Effector memory CD4-positive, alpha-beta T cell (primary cell): ENCODE measurements at regions not wholly inside any gene's neighbourhood (a gene's known extent, or its start where the extent isn't known, plus 50 kb on each side); places are given as distances from the start of the nearest gene placed in this dataset.
"Not testable (repeated sequence)": the region's sequence is repeated elsewhere in the genome, so short reads cannot be mapped to it uniquely, and the experiment has no call there.

ENCODE experiments used
- DNase-seq, 3 donors: peaks; one replicate each; pipeline ENCODE4 v3.0.0-alpha.2; 2020
- H3K27ac ChIP-seq: 2 replicates; pipeline ENCODE4 v1.7.0; 2013; ENCODE audit warnings: mild to moderate bottlenecking, low read length, moderate library complexity; ENCODE audit not compliant: insufficient read depth, poor library complexity, severe bottlenecking
- H3K27me3 ChIP-seq: replicated peaks from 2 replicates; pipeline ENCODE4 v1.7.0; 2013; ENCODE audit warnings: mild to moderate bottlenecking, low read length; ENCODE audit not compliant: insufficient read depth, control insufficient read depth, poor library complexity, severe bottlenecking
- H3K36me3 ChIP-seq: 2 replicates; pipeline ENCODE4 v1.7.0; 2013; ENCODE audit warnings: mild to moderate bottlenecking, low read length, moderate library complexity; ENCODE audit not compliant: control insufficient read depth, insufficient read depth
- H3K4me1 ChIP-seq: 2 replicates; pipeline ENCODE4 v1.7.0; 2013; ENCODE audit warnings: low read length, mild to moderate bottlenecking; ENCODE audit not compliant: control insufficient read depth, insufficient read depth, poor library complexity, severe bottlenecking
- H3K4me3 ChIP-seq: 2 replicates; pipeline ENCODE4 v1.7.0; 2013; ENCODE audit warnings: low read length, low read depth, mild to moderate bottlenecking; ENCODE audit not compliant: insufficient read depth, poor library complexity, severe bottlenecking
- H3K9me3 ChIP-seq: 2 replicates; pipeline ENCODE4 v1.7.0; 2013; ENCODE audit warnings: mild to moderate bottlenecking, low read length, moderate library complexity; ENCODE audit not compliant: control insufficient read depth

DNA sequence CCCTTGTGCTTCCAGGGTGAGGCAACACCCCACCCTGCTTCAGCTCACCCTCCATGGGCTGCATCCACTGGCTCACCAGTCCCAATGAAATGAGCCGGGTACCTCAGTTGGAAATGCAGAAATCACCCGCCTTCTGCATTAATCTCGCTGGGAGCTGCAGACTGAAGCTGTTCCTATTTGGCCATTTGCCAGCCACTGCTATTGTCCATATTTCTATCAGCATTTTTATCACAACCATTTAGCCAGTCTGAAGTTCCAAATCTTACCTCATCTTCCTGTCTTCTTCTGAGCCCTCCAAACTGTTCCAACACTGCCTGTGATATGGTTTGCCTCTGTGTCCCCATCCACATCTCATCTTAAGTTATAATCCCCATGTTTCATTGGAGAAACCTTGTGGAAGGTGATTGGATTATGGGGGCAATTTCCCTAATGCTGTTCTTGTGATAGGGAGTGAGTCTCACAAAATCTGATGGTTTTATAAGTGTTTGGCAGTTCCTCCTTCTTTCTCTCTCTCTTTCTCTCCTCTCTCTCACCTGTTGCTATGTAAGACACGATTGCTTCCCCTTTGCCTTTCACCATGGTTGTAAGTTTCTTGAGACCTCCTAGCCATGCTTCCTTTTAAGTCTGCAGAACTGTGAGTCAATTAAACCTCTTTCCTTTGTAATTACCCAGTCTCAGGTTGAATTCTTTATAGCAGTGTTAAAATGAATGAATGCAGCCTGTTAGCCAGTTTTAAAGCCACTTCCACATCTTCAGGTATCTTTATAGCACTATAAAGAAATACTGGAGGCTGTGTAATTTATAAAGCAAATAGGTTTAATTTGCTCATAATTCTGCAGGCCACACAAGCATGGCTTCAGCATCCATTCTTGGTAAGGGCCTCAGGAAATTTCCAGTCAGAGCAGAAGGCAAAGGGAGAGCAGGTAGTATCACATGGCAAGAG is 203.5 kb downstream of the FCRL5 start:
- no peaks in the 10 kb centered on the region for H3K9me3 ChIP-seq
- no peaks in the 10 kb centered on the region for H3K36me3 ChIP-seq
- H3K4me1 ChIP-seq, result no peaks in the 10 kb centered on the region
- H3K27me3 ChIP-seq, result no peaks in the 10 kb centered on the region
- H3K4me3 ChIP-seq, result no peak overlapping the region
- H3K27ac ChIP-seq, result no peak overlapping the region
- DNase-seq, result no peak

DNA sequence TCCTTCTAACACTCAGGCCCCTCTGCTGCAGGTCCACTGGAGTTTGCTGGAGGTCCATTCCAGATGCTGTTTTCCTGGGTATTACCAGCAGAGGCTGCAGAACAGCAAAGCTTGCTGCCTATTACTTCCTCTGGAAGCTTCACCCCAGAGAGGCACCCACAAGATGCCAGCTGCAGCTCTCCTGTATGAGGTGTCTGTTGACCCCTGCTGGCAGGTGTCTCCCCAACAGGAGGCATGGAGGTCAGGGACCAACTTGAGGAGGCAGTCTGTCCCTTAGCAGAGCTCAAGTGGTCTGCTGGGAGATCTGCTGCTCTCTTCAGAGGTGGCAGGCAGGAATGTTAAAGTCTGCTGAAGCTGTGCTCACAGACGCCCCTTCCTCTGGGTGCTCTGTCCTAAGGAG is 204.8 kb downstream of the FCRL5 start:
- Histone ChIP-seq H3K4me3 (no peak overlapping the region), H3K36me3 (no peaks in the 10 kb centered on the region), H3K9me3 (no peaks in the 10 kb centered on the region), H3K27ac (no peak overlapping the region), H3K4me1 (no peaks in the 10 kb centered on the region), H3K27me3 (no peaks in the 10 kb centered on the region)
- DNase-seq, result no peak

DNA sequence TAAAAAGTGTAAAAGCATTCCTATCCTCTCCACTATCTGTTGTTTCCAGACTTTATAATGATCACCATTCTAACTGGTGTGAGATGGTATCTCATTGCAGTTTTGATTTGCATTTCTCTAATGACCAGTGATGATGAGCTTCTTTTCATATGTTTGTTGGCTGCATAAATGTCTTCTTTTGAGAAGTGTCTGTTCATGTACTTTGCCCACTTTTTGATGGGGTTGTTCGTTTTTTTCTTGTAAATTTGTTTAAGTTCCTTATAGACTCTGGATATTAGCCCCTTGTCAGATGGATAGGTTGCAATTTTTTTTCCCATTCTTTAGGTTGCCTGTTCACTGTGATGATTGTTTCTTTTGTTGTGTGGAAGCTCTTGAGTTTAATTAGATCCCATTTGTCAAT is 199.6 kb upstream of the ETV3 start:
- not testable (repeated sequence) for H3K4me3 ChIP-seq, H3K36me3 ChIP-seq, DNase-seq, H3K4me1 ChIP-seq, H3K27me3 ChIP-seq, H3K27ac ChIP-seq, H3K9me3 ChIP-seq

DNA sequence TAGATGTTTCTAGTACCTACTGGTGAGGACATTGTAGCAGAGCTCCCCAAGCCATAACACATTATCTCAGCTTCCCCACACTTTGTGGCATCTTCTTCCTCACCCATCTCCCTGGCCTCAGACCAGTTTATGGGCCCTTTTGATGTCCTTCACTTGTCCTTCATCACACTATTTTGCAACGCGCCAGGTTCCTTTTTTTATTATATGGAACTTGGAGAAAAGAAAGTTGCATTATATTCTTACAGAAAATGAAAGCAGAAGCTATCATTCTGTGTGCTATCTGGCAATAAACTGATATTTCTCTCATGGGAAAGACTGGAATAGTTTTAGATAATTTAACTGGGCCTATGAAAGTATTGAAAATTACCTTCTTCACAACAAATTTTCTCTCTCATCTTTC is 196.9 kb upstream of the ETV3 start:
- Histone ChIP-seq H3K27me3 (no peaks in the 10 kb centered on the region), H3K36me3 (no peaks in the 10 kb centered on the region), H3K9me3 (no peaks in the 10 kb centered on the region), H3K4me1 (no peaks in the 10 kb centered on the region), H3K4me3 (no peak overlapping the region), H3K27ac (no peak overlapping the region)
- DNase-seq, result no peak

DNA sequence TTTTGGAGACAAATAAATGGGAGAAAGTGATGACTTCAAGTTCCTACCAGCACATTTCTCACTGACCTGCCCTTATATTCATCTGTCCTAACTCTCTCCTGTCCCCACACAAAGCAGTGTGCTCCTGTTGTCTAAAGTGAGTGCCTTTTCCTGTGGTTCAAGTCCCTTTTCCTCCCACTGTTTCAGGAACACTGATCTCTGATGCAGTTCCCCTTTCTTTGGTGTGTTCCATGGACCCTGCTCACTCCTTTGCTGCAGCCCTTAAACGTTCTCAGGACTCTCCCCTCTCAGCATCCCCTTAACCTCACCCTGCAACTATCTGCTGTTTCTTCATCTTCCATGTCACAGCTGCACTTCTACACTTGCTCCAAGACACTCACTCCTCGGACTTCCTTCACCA is 195.8 kb upstream of the ETV3 start:
- DNase-seq, result no peak
- Histone ChIP-seq H3K9me3 (no peaks in the 10 kb centered on the region), H3K27ac (no peak overlapping the region)

DNA sequence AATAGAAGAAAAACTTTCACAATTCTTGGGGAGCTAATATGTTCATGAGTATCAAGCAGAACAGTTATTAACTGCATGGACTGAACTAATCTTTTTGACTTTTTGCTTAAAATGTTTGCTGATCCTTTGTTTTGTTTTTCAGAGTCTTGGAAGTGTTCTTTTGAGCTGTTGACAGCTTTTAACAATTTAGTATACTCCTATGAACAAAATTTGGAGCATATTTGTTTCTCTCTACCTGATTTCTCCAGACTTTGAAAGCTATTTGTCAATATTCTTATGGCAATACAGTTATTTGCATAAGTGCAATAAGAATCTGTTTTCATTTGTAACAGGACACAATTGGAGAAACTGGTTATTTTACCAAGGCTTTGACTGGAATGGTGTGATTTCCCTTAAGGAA is 192.0 kb upstream of the ETV3 start:
- not testable (repeated sequence) for H3K4me1 ChIP-seq, H3K27me3 ChIP-seq, H3K27ac ChIP-seq, H3K36me3 ChIP-seq, H3K4me3 ChIP-seq, DNase-seq, H3K9me3 ChIP-seq

More for the DNA sequence above, 195.8 kb upstream of the ETV3 start:
- no peaks in the 10 kb centered on the region for H3K27me3 ChIP-seq
- no peaks in the 10 kb centered on the region for H3K4me1 ChIP-seq
- no peak overlapping the region for H3K4me3 ChIP-seq
- H3K36me3 ChIP-seq, result no peaks in the 10 kb centered on the region

DNA sequence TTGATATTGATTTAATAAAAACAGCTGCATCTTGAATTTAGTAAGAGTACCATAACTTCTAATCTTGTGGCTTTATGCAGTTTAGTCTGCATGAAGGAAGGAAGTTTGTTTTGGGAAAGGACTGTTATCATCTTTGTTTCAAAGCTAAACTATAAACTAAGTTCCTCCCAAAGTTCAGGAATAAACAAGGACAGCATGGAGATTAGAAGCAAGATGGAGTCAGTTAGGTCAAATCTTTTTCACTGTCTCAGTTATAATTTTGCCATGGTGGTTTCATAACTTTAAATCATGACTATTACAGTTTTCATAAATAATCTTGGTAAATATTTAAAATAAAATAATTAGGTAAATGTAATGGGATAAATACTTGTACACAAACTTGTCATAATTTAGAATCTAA is 189.9 kb upstream of the ETV3 start:
- H3K4me1 ChIP-seq, H3K9me3 ChIP-seq: not testable (repeated sequence)

DNA sequence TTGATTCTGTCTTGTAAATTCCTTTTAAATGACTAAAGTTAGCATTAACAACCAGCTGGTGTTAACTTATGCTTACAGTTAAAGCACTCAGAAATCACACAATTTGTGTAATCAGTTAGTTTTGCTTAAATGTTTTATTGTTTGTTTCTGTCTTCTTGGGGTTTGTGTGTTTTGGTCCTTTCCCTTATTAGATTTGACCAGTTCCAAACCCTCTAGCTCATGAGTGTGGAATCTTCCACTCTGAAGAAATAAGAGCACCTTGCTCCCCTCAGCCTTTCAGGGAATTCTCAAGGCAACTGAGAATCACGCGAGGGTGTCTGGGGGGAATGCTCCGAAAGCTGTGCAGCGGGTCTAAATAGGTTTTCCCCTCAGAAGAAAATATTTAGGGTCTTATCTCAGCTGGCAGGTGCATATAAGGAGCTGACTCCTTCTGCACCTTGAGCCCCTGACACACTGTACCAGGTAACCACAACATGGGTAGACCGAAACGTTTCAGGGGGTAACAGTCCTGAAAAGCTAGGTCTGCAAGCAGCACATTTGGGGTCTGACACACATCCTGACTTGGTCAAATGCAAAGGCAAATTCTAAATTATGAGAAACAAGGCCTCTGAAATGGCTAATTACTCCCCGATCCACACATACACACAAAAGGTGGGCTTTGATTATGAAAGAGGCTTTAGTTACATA is 188.1 kb upstream of the ETV3 start:
- Histone ChIP-seq H3K4me1 (no peaks in the 10 kb centered on the region), H3K9me3 (no peaks in the 10 kb centered on the region), H3K27ac (no peak overlapping the region), H3K36me3 (no peaks in the 10 kb centered on the region), H3K27me3 (no peaks in the 10 kb centered on the region), H3K4me3 (no peak overlapping the region)
- DNase-seq, result no peak

More for the DNA sequence above, 189.9 kb upstream of the ETV3 start:
- H3K4me3 ChIP-seq, H3K27me3 ChIP-seq, DNase-seq, H3K27ac ChIP-seq, H3K36me3 ChIP-seq: not testable (repeated sequence)

DNA sequence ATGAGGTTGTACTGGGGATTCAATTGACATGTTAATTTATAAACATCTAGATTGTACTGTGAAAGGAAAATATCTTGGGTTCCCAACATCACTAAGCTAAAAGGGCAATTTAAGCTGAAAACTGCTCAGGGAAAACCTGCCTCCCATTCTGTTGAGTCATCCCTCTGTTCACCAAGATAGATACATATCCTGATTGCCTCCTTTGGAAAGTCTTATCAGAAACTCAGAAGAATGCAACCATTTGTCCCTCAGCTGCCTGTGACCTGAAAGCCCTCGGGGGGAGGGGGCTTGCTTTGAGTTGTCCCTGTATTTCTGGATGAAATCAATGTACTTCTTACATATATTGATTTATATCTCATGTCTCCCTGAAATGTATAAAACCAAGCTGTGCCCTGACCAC is 187.0 kb upstream of the ETV3 start:
- H3K27ac ChIP-seq, result no peak overlapping the region
- no peak overlapping the region for H3K4me3 ChIP-seq
- DNase-seq, result no peak
- no peaks in the 10 kb centered on the region for H3K4me1 ChIP-seq
- no peaks in the 10 kb centered on the region for H3K27me3 ChIP-seq
- H3K9me3 ChIP-seq, result no peaks in the 10 kb centered on the region
- H3K36me3 ChIP-seq, result no peaks in the 10 kb centered on the region

DNA sequence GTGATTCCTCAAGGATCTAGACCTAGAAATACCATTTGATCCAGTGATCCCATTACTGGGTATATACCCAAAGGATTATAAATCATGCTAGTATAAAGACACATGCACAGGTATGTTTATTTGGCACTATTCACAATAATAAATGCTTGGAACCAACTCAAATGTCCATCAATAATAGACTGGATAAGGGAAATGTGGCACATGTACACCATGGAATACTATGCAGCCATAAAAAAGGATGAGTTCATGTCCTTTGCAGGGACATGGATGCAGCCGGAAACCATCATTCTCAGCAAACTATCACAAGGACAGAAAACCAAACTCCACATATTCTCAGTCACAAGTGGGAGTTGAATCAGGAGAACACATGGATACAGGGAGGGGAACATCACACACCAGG is 183.8 kb upstream of the ETV3 start:
- not testable (repeated sequence) for H3K27ac ChIP-seq, H3K4me1 ChIP-seq, H3K4me3 ChIP-seq, DNase-seq, H3K36me3 ChIP-seq, H3K9me3 ChIP-seq, H3K27me3 ChIP-seq
